Nephron (organoid): ENCODE measurements at regions not wholly inside any gene's neighbourhood (a gene's known extent, or its start where the extent isn't known, plus 50 kb on each side); places are given as distances from the start of the nearest gene placed in this dataset.
"Not testable (repeated sequence)": the region's sequence is repeated elsewhere in the genome, so short reads cannot be mapped to it uniquely, and the experiment has no call there.

Experiments
- H3K27ac Mint-ChIP-seq, 3 experiments: 2 replicates each; pipeline ENCODE4 v1.8.0; 2020; ENCODE audit warnings: mixed read lengths in 3 of 3, mild to moderate bottlenecking in 2 of 3, moderate library complexity in 1 of 3
- H3K27me3 Mint-ChIP-seq: 2 replicates; pipeline ENCODE4 v1.8.0; 2021; ENCODE audit warnings: low read depth, mild to moderate bottlenecking, moderate library complexity, mixed read lengths
- H3K36me3 Mint-ChIP-seq: 2 replicates; pipeline ENCODE4 v1.8.0; 2020; ENCODE audit warnings: low read depth, mixed read lengths
- H3K4me1 Mint-ChIP-seq: 2 replicates; pipeline ENCODE4 v1.8.0; 2020; ENCODE audit warnings: mixed read lengths
- H3K4me3 Mint-ChIP-seq, 3 experiments: 2 replicates each; pipeline ENCODE4 v1.8.0; 2020; ENCODE audit warnings: mild to moderate bottlenecking in 3 of 3, mixed read lengths in 3 of 3, moderate library complexity in 2 of 3
- H3K9me3 Mint-ChIP-seq: 2 replicates; pipeline ENCODE4 v1.8.0; 2020; ENCODE audit warnings: mixed read lengths
- CTCF ChIP-seq, 3 experiments: fragments of 200-600 bp; sonication (generic); IDR thresholded peaks; one replicate each; pipeline ENCODE4 v1.5.0; 2021; ENCODE audit warnings: antibody characterized with exemption in 3 of 3; ENCODE audit not compliant: unreplicated experiment in 3 of 3

- peaks cover 46% of the 10 kb centered on the region for H3K9me3 Mint-ChIP-seq
- not testable (repeated sequence) for H3K4me3 Mint-ChIP-seq, H3K27me3 Mint-ChIP-seq, H3K27ac Mint-ChIP-seq, H3K4me1 Mint-ChIP-seq
- peaks cover 36% of the 10 kb centered on the region for H3K36me3 Mint-ChIP-seq
These were observed 1430.4 kb downstream of the TSPY10 start for GRCh38 chrY:10958122-10958521.

DNA sequence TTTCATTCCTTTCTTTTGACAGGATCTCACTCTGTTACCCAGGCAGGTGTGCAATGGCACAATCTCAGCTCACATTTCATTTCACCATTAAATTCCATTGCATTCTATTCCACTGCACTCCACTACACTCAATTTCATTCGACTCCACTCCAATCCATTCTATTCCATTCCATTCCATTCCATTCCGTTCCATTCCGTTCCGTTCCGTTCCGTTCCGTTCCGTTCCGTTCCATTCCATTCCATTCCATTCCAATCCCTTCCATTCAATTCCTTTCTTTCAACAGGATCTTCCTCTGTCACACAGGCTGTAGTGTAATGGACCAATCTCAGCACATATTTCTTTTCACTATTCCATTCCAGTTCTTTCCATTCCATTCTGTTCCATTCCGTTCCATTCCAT is 1445.7 kb downstream of the TSPY10 start:
- Mint-ChIP-seq H3K36me3 (peaks cover 35% of the 10 kb centered on the region), H3K27ac (no peak overlapping the region), H3K4me3 (no peak overlapping the region), H3K27me3 (no peaks in the 10 kb centered on the region), H3K4me1 (no peaks in the 10 kb centered on the region), H3K9me3 (peaks cover 38% of the 10 kb centered on the region)
- no peak for TF ChIP-seq CTCF (IDR thresholded peaks at IDR 0.05; ENCODE audit: unreplicated experiment in 3 of 3)

DNA sequence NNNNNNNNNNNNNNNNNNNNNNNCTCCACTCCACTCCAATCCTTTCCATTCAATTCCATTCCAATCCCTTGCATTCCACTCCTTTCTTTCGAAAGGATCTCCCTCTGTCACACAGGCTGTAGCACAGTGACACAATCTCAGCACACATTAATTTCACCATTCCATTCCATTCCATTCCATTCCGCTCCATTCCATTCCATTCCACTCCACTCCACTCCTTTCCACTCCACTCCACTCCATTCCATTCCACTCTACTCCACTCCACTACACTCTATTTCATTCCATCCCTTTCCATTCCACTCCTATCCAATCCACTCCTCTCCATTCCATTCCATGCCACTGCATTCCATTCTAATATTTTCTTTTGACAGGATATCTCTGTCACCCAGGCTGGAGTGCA is 1459.0 kb downstream of the TSPY10 start:
- Mint-ChIP-seq H3K9me3 (peaks cover 64% of the 10 kb centered on the region), H3K4me3 (no peak overlapping the region), H3K36me3 (peaks cover 49% of the 10 kb centered on the region)

DNA sequence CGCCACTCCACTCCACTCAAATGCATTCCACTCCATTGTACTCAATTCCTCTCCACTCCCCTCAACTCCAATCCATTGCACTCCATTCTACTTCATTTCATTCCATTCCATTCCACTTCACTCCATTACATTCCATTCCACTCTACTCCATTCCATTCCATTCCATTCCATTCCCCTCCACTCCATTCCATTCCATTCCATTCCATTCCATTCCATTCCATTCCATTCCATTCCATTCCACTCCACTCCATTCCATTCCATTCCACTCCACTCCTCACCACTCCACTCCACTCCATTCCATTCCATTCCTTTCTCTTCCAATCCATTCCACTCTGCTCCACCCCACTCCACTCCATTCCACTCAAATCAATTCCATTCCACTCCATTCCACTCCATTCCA is 1459.9 kb downstream of the TSPY10 start:
- Mint-ChIP-seq H3K4me3 (no peak overlapping the region), H3K9me3 (peaks cover 65% of the 10 kb centered on the region), H3K27ac (no peak overlapping the region), H3K4me1 (no peaks in the 10 kb centered on the region), H3K36me3 (peaks cover 43% of the 10 kb centered on the region), H3K27me3 (no peaks in the 10 kb centered on the region)
- TF ChIP-seq CTCF (IDR thresholded peaks at IDR 0.05; ENCODE audit: unreplicated experiment in 3 of 3): no peak

More for the DNA sequence above, 1459.0 kb downstream of the TSPY10 start:
- no peak for TF ChIP-seq CTCF (IDR thresholded peaks at IDR 0.05; ENCODE audit: unreplicated experiment in 3 of 3)
- Mint-ChIP-seq H3K27me3 (no peaks in the 10 kb centered on the region), H3K27ac (no peak overlapping the region), H3K4me1 (no peaks in the 10 kb centered on the region)

- Mint-ChIP-seq H3K4me3 (no peak overlapping the region), H3K27me3 (no peaks in the 10 kb centered on the region), H3K27ac (no peak overlapping the region), H3K4me1 (no peaks in the 10 kb centered on the region), H3K36me3 (peaks cover 18% of the 10 kb centered on the region), H3K9me3 (peaks cover 53% of the 10 kb centered on the region)
- no peak for TF ChIP-seq CTCF (IDR thresholded peaks at IDR 0.05; ENCODE audit: unreplicated experiment in 3 of 3)
These were observed 1466.3 kb downstream of the TSPY10 start for GRCh38 chrY:10993955-10994354.

DNA sequence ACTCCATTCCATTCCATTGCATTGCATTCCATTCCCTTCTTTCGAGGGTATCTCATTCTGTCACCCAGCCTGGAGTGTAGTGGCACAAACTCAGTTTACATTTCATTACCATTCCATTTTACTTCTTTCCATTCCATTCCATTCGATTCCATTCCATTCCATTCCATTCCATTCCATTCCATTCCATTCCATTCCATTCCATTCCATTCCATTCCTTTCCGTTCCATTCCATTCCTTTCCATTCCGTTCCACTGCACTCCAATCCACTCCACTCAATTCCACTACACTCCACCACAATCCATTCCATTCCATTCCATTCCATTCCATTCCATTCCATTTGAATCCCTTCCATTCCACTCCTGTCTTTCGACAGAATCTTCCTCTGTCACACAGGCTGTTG is 1472.0 kb downstream of the TSPY10 start:
- H3K9me3 Mint-ChIP-seq: peaks cover 33% of the 10 kb centered on the region
- not testable (repeated sequence) for H3K27me3 Mint-ChIP-seq, H3K27ac Mint-ChIP-seq, H3K4me3 Mint-ChIP-seq, H3K4me1 Mint-ChIP-seq
- peaks cover 19% of the 10 kb centered on the region for H3K36me3 Mint-ChIP-seq

GRCh38 chrY:11014229-11014628 is 1486.5 kb downstream of the TSPY10 start:
- H3K36me3 Mint-ChIP-seq: peaks cover 18% of the 10 kb centered on the region
- not testable (repeated sequence) for H3K27ac Mint-ChIP-seq, H3K4me1 Mint-ChIP-seq, H3K27me3 Mint-ChIP-seq, H3K4me3 Mint-ChIP-seq
- H3K9me3 Mint-ChIP-seq: peaks cover 39% of the 10 kb centered on the region

- Mint-ChIP-seq H3K27me3 (no peaks in the 10 kb centered on the region), H3K36me3 (peaks cover 29% of the 10 kb centered on the region), H3K27ac (no peak overlapping the region), H3K4me3 (no peak overlapping the region), H3K4me1 (no peaks in the 10 kb centered on the region), H3K9me3 (peaks cover 40% of the 10 kb centered on the region)
- no peak for TF ChIP-seq CTCF (IDR thresholded peaks at IDR 0.05; ENCODE audit: unreplicated experiment in 3 of 3)
These were observed 1495.1 kb downstream of the TSPY10 start for GRCh38 chrY:11022734-11023133.
